ENCODE measurements at regions not wholly inside any gene's neighbourhood (a gene's known extent, or its start where the extent isn't known, plus 50 kb on each side); places are given as distances from the start of the nearest gene placed in this dataset.
A peak's percentile ranks its signal among the peaks of the same experiment; 100 is the strongest.
"Not testable (repeated sequence)": the region's sequence is repeated elsewhere in the genome, so short reads cannot be mapped to it uniquely, and the experiment has no call there.

- peaks cover 11% of the 10 kb centered on the region for H3K4me1 Mint-ChIP-seq (ENCODE audit: low read depth)
- H3K27ac Mint-ChIP-seq: no peak overlapping the region
- H3K9me3 Mint-ChIP-seq (ENCODE audit: low read depth): no peaks in the 10 kb centered on the region
- H3K36me3 Mint-ChIP-seq: no peaks in the 10 kb centered on the region
- H3K4me3 Mint-ChIP-seq: no peak overlapping the region
- no peaks in the 10 kb centered on the region for H3K27me3 Mint-ChIP-seq
Measured at GRCh38 chr6:26224940-26225847, 138.0 kb downstream of the HFE start.

- peaks cover 11% of the 10 kb centered on the region for H3K4me1 Mint-ChIP-seq (ENCODE audit: low read depth)
- H3K27me3 Mint-ChIP-seq: no peaks in the 10 kb centered on the region
- H3K9me3 Mint-ChIP-seq (ENCODE audit: low read depth): no peaks in the 10 kb centered on the region
- H3K4me3 Mint-ChIP-seq: no peak overlapping the region
- H3K36me3 Mint-ChIP-seq: no peaks in the 10 kb centered on the region
- H3K27ac Mint-ChIP-seq: peak overlapping the region; percentile 50
Measured at GRCh38 chr6:26225848-26226578, 138.8 kb downstream of the HFE start.

GRCh38 chr6:26226579-26226967 lies 138.4 kb upstream of the BTN3A2 start:
- Mint-ChIP-seq H3K4me3 (no peak overlapping the region), H3K36me3 (no peaks in the 10 kb centered on the region), H3K9me3 (ENCODE audit: low read depth) (no peaks in the 10 kb centered on the region), H3K4me1 (ENCODE audit: low read depth) (peaks cover 11% of the 10 kb centered on the region), H3K27ac (peak overlapping the region; percentile 50), H3K27me3 (no peaks in the 10 kb centered on the region)

DNA sequence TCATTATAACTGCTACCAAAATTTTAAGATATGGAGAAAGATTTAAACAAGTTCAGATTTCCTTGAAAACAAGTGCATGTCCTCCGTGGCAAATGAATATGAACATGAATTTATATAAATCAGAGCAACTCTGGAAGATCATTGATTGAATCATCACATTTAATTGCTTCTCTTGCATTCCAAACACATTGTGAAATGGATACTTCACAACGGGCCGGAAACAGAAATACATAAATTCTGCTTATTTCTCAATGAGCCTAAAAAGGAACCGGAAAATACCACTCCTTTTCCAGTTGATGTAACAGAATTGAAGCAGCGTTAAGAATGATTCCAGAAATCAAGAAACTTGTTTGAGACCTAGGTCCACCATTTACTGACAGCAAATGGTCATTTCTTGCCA lies 134.6 kb upstream of the BTN3A2 start:
- Mint-ChIP-seq H3K9me3 (ENCODE audit: low read depth) (no peaks in the 10 kb centered on the region), H3K4me1 (ENCODE audit: low read depth) (peaks cover 30% of the 10 kb centered on the region), H3K36me3 (no peaks in the 10 kb centered on the region), H3K27me3 (no peaks in the 10 kb centered on the region), H3K4me3 (no peak overlapping the region), H3K27ac (no peak overlapping the region)

GRCh38 chr6:26231006-26231587 lies 133.9 kb upstream of the BTN3A2 start:
- Mint-ChIP-seq H3K36me3 (no peaks in the 10 kb centered on the region), H3K27me3 (no peaks in the 10 kb centered on the region), H3K4me1 (ENCODE audit: low read depth) (peaks cover 35% of the 10 kb centered on the region), H3K4me3 (no peak overlapping the region), H3K9me3 (ENCODE audit: low read depth) (no peaks in the 10 kb centered on the region), H3K27ac (peak overlapping the region; percentile 13)

GRCh38 chr6:26232306-26232939 lies 132.6 kb upstream of the BTN3A2 start:
- no peaks in the 10 kb centered on the region for H3K9me3 Mint-ChIP-seq (ENCODE audit: low read depth)
- peak overlapping the region; percentile 91 for H3K4me3 Mint-ChIP-seq
- H3K36me3 Mint-ChIP-seq: no peaks in the 10 kb centered on the region
- H3K27ac Mint-ChIP-seq: peak overlapping the region; percentile 99
- H3K4me1 Mint-ChIP-seq (ENCODE audit: low read depth): peaks cover 33% of the 10 kb centered on the region
- H3K27me3 Mint-ChIP-seq: no peaks in the 10 kb centered on the region

GRCh38 chr6:26232940-26233648 lies 131.9 kb upstream of the BTN3A2 start:
- peaks cover 33% of the 10 kb centered on the region for H3K4me1 Mint-ChIP-seq (ENCODE audit: low read depth)
- peak overlapping the region; percentile 99 for H3K27ac Mint-ChIP-seq
- no peaks in the 10 kb centered on the region for H3K27me3 Mint-ChIP-seq
- H3K36me3 Mint-ChIP-seq: no peaks in the 10 kb centered on the region
- no peaks in the 10 kb centered on the region for H3K9me3 Mint-ChIP-seq (ENCODE audit: low read depth)
- peak overlapping the region; percentile 91 for H3K4me3 Mint-ChIP-seq

GRCh38 chr6:26233649-26234420 lies 131.2 kb upstream of the BTN3A2 start:
- no peaks in the 10 kb centered on the region for H3K9me3 Mint-ChIP-seq (ENCODE audit: low read depth)
- no peaks in the 10 kb centered on the region for H3K36me3 Mint-ChIP-seq
- peak overlapping the region; percentile 99 for H3K27ac Mint-ChIP-seq
- no peaks in the 10 kb centered on the region for H3K27me3 Mint-ChIP-seq
- peaks cover 35% of the 10 kb centered on the region for H3K4me1 Mint-ChIP-seq (ENCODE audit: low read depth)
- H3K4me3 Mint-ChIP-seq: peak overlapping the region; percentile 91

DNA sequence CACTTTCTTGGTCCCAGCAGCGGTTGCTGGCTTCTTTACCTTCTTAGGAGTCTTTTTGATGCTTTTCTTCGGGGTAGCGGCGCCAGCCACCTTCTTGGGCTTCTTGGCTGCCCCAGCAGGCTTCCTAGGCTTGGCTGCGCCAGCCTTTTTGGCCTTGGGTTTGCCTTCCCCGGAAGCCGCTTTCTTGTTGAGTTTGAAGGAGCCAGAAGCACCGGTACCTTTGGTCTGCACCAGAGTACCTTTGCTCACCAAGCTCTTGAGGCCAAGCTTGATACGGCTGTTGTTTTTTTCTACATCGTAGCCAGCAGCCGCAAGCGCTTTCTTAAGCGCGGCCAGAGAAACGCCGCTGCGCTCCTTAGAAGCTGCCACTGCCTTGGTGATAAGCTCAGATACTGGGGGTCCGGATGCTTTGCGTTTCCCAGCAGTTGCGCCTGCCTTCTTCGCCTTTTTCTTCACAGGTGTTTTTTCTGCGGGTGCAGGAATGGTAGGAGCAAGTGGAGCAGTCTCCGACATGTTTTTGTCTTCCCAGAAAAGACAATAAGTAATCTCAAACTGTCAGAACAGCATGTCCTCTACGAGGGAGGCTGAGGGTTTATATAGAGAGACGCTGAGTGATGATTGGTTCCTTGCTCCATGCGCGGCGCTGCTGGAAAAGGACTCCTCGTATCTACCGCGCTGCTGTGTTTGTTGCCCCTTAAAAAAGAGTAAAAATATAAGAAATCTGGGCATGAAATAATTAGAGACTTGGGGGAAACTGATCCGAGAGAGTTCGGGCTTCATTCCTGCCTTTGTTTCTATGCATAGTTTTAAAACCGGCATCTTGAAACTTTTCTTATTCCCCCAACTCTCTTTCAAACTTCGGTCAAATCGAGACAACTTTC lies 130.3 kb upstream of the BTN3A2 start:
- no peaks in the 10 kb centered on the region for H3K36me3 Mint-ChIP-seq
- H3K27me3 Mint-ChIP-seq: no peaks in the 10 kb centered on the region
- peak overlapping the region; percentile 91 for H3K4me3 Mint-ChIP-seq
- peak overlapping the region; percentile 99 for H3K27ac Mint-ChIP-seq
- H3K4me1 Mint-ChIP-seq (ENCODE audit: low read depth): peaks cover 32% of the 10 kb centered on the region
- H3K9me3 Mint-ChIP-seq (ENCODE audit: low read depth): no peaks in the 10 kb centered on the region

DNA sequence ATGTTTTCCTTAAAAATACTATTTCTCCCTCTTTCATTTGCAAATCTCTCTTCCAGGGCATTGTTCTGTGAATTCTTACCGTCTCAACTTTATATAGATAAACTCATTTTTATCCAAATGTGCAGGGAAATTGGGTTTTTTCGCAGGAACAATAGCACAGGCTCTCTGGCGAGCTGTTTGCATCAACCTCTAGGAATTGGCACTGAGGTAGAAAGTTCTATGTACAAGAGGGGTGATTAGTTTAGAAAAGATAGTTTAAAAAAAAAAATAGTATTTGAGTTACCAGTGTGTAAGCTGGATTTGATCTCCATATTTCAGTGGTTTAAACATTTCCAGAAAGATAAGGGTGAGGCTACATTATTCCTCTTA lies 129.7 kb upstream of the BTN3A2 start:
- peak overlapping the region; percentile 91 for H3K4me3 Mint-ChIP-seq
- H3K9me3 Mint-ChIP-seq (ENCODE audit: low read depth): no peaks in the 10 kb centered on the region
- H3K27ac Mint-ChIP-seq: peak overlapping the region; percentile 99
- no peaks in the 10 kb centered on the region for H3K27me3 Mint-ChIP-seq
- H3K4me1 Mint-ChIP-seq (ENCODE audit: low read depth): peaks cover 35% of the 10 kb centered on the region
- H3K36me3 Mint-ChIP-seq: no peaks in the 10 kb centered on the region

GRCh38 chr6:26239415-26239814 lies 125.6 kb upstream of the BTN3A2 start:
- not testable (repeated sequence) for H3K9me3 Mint-ChIP-seq (ENCODE audit: low read depth); H3K27me3 Mint-ChIP-seq; H3K36me3 Mint-ChIP-seq; H3K4me3 Mint-ChIP-seq
- peak overlapping the region; percentile 28 for H3K27ac Mint-ChIP-seq
- H3K4me1 Mint-ChIP-seq (ENCODE audit: low read depth): peaks cover 32% of the 10 kb centered on the region

- no peaks in the 10 kb centered on the region for H3K27me3 Mint-ChIP-seq
- H3K4me1 Mint-ChIP-seq (ENCODE audit: low read depth): peaks cover 28% of the 10 kb centered on the region
Measured at GRCh38 chr6:26240157-26241032, 124.6 kb upstream of the BTN3A2 start.

More at GRCh38 chr6:26240157-26241032, 124.6 kb upstream of the BTN3A2 start:
- H3K36me3 Mint-ChIP-seq: no peaks in the 10 kb centered on the region
- peak overlapping the region; percentile 84 for H3K4me3 Mint-ChIP-seq
- no peaks in the 10 kb centered on the region for H3K9me3 Mint-ChIP-seq (ENCODE audit: low read depth)
- peak overlapping the region; percentile 86 for H3K27ac Mint-ChIP-seq

Data from activated naive CD8-positive, alpha-beta T cell (primary cell).